Thymus (tissue), 11 donors: ENCODE measurements at regions not wholly inside any gene's neighbourhood (a gene's known extent, or its start where the extent isn't known, plus 50 kb on each side); places are given as distances from the start of the nearest gene placed in this dataset.

ENCODE experiments used
- DNase-seq, 9 donors: peaks; one replicate each; pipeline ENCODE4 v3.0.0-alpha.2; 2013; ENCODE audit warnings: low spot score in 9 of 9, low read depth in 6 of 9, missing footprints in 1 of 9
- H3K27ac ChIP-seq, 2 donors: one replicate each; pipeline ENCODE4 v1.5.1; 2013; ENCODE audit warnings: control low read depth in 1 of 2, low read depth in 1 of 2, low read length in 1 of 2, mild to moderate bottlenecking in 1 of 2, moderate library complexity in 1 of 2
- H3K27me3 ChIP-seq, 2 donors: one replicate each; pipeline ENCODE4 v1.5.1; 2013; ENCODE audit warnings: low read length in 1 of 2; ENCODE audit not compliant: control insufficient read depth in 2 of 2, insufficient read depth in 1 of 2
- H3K36me3 ChIP-seq, 2 donors: one replicate each; pipeline ENCODE4 v1.5.1; 2013; ENCODE audit warnings: low read length in 1 of 2, mild to moderate bottlenecking in 1 of 2, moderate library complexity in 1 of 2; ENCODE audit not compliant: control insufficient read depth in 2 of 2, insufficient read depth in 2 of 2
- H3K4me1 ChIP-seq, 2 donors: one replicate each; pipeline ENCODE4 v1.5.1; 2013; ENCODE audit warnings: low read length in 2 of 2; ENCODE audit not compliant: control insufficient read depth in 2 of 2, insufficient read depth in 2 of 2
- H3K4me3 ChIP-seq, 2 donors: one replicate each; pipeline ENCODE4 v1.5.1; 2013; ENCODE audit warnings: low read length in 2 of 2, control low read depth in 1 of 2, mild to moderate bottlenecking in 1 of 2
- H3K9me3 ChIP-seq, 2 donors: one replicate each; pipeline ENCODE4 v1.5.1; 2013; ENCODE audit warnings: low read length in 1 of 2, mild to moderate bottlenecking in 1 of 2; ENCODE audit not compliant: control insufficient read depth in 2 of 2, insufficient read depth in 1 of 2
- WGBS: extraction: QIAGEN DNeasy Blood & Tissue Kit; methylation state at CpG from one replicate; pipeline ENCODE4 v1.1.7; 2013; 5-methylcytosine and 5-hydroxymethylcytosine counted together
- donor health status: healthy.

DNA sequence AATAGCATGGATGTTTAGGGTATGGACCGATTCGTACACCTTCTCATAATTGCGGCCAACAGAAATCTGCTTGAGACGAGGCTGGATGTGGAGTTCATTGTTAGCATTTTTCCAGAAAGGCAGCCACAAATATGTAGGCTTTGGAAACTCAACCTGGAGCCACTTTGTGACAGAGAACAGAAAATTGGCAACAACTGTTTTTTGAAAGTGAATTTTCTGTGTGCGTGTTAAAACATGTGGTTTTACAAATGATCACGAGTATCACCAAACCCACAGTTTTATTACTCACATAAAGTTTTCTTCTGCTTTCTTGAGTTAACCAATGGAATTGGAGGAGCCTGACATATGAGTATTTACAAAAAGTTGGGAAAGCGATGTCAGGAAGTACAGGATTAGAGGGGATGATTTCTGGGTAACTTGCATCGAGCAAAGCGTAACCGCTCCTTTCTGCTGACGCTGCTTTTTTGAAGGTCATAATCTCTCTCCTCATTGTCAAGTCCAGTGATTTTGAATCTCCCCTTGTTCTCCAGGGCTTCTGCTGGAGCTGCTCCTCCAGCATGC is 138.5 kb upstream of the TAF11L2 start:
- peak overlapping the region in 1 of 2 donors; percentile 53 for H3K27ac ChIP-seq
- 90% methylated on average over 11 of the region's 11 CpGs for WGBS
- no peaks in the 10 kb centered on the region for H3K27me3 ChIP-seq
- H3K9me3 ChIP-seq = no peaks in the 10 kb centered on the region
- no peaks in the 10 kb centered on the region for H3K4me1 ChIP-seq
- peak in 1 of 9 donors; percentile 11 for DNase-seq
- no peaks in the 10 kb centered on the region for H3K36me3 ChIP-seq
- H3K4me3 ChIP-seq = no peak overlapping the region

DNA sequence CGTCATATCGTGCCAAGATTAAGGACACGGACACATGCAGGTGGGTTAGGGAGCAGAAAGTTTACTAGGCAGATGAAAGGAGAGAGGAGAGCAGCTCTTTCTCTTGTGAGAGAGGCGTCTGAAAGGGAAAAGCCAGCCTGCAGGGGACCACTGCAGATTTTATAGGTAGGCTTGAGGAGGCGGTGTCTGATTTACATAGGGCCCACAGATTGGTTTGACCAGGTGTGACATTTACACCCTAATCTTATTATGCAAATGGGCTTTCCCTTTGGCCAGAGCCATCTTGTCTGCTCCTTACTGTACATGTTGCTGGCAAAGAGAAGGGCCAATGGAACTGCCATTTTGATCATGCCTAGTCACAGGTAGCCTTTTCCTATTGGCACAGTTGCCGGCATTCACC is 137.2 kb upstream of the TAF11L2 start:
- H3K27ac ChIP-seq = no peak overlapping the region
- H3K36me3 ChIP-seq = no peaks in the 10 kb centered on the region
- no peaks in the 10 kb centered on the region for H3K27me3 ChIP-seq
- no peaks in the 10 kb centered on the region for H3K4me1 ChIP-seq
- no peak overlapping the region for H3K4me3 ChIP-seq
- no peak for DNase-seq
- WGBS = 97% methylated on average over 6 of the region's 6 CpGs
- H3K9me3 ChIP-seq = no peaks in the 10 kb centered on the region

- 88% methylated on average over 4 of the region's 4 CpGs for WGBS
Measured at GRCh38 chr5:17361331-17361730, 136.7 kb upstream of the TAF11L2 start.

GRCh38 chr5:17364987-17365810 is 132.8 kb upstream of the TAF11L2 start:
- WGBS = 87% methylated on average over 4 of the region's 4 CpGs
- Histone ChIP-seq H3K27ac (no peak overlapping the region), H3K4me3 (no peak overlapping the region), H3K4me1 (no peaks in the 10 kb centered on the region), H3K9me3 (no peaks in the 10 kb centered on the region), H3K27me3 (no peaks in the 10 kb centered on the region), H3K36me3 (no peaks in the 10 kb centered on the region)
- no peak for DNase-seq

More at GRCh38 chr5:17361331-17361730, 136.7 kb upstream of the TAF11L2 start:
- Histone ChIP-seq H3K4me1 (no peaks in the 10 kb centered on the region), H3K27ac (no peak overlapping the region), H3K27me3 (no peaks in the 10 kb centered on the region), H3K36me3 (no peaks in the 10 kb centered on the region), H3K9me3 (no peaks in the 10 kb centered on the region), H3K4me3 (no peak overlapping the region)
- DNase-seq = no peak

- no peak overlapping the region for H3K27ac ChIP-seq
- no peak overlapping the region for H3K4me3 ChIP-seq
- H3K9me3 ChIP-seq = no peaks in the 10 kb centered on the region
- 88% methylated on average over 7 of the region's 7 CpGs for WGBS
- H3K36me3 ChIP-seq = no peaks in the 10 kb centered on the region
- no peaks in the 10 kb centered on the region for H3K27me3 ChIP-seq
- DNase-seq = no peak
- H3K4me1 ChIP-seq = no peaks in the 10 kb centered on the region
Measured at GRCh38 chr5:17365811-17366138, 132.3 kb upstream of the TAF11L2 start.

GRCh38 chr5:17367256-17367840 is 130.7 kb upstream of the TAF11L2 start:
- H3K27ac ChIP-seq = no peak overlapping the region
- no peaks in the 10 kb centered on the region for H3K4me1 ChIP-seq
- H3K9me3 ChIP-seq = no peaks in the 10 kb centered on the region
- no peaks in the 10 kb centered on the region for H3K27me3 ChIP-seq
- H3K4me3 ChIP-seq = no peak overlapping the region
- no peak for DNase-seq
- 86% methylated on average over 3 of the region's 3 CpGs for WGBS
- H3K36me3 ChIP-seq = no peaks in the 10 kb centered on the region

DNA sequence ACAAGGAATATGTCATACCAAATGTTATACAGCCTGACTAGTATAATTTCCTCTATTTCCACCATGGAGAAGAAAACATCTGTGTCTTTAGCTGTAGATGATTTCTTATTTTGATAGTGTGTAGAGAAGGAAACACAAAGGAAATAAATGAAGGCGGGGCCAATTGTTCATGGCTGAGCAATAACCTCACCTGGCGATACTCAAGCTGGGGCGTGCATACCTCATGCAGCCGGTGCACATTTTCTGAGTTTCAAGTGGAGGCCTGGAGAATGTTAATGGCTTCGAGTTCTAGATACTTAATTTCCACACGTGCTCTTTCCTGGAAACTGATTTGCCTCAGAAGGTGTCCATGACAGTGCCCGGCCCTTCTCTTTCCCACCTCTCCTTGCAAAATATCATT is 127.4 kb upstream of the TAF11L2 start:
- DNase-seq = no peak
- no peak overlapping the region for H3K27ac ChIP-seq
- H3K4me1 ChIP-seq = no peaks in the 10 kb centered on the region
- H3K36me3 ChIP-seq = no peaks in the 10 kb centered on the region
- H3K4me3 ChIP-seq = no peak overlapping the region
- H3K9me3 ChIP-seq = no peaks in the 10 kb centered on the region
- 94% methylated on average over 7 of the region's 7 CpGs for WGBS
- no peaks in the 10 kb centered on the region for H3K27me3 ChIP-seq

DNA sequence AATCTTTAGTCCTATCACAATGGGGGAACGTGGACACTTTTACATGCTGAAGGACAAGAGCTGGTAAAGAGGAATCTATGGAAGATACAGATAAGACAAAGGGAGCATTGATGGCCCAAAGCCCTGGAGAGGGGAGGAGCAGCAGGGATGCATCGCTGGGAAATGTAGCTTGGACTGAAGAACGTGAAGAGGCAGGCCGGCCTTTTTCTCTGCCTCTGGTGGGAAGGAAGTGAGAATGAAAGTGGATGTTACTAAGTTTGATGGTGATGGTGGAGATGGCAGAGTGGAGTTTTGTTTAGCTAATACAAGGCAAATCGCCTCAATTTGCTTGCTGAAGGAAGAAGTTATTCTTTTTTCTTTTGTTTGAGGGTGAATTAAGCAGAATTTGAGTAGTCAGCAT is 124.6 kb upstream of the TAF11L2 start:
- Histone ChIP-seq H3K27me3 (no peaks in the 10 kb centered on the region), H3K27ac (no peak overlapping the region), H3K9me3 (no peaks in the 10 kb centered on the region), H3K4me1 (no peaks in the 10 kb centered on the region), H3K4me3 (no peak overlapping the region), H3K36me3 (no peaks in the 10 kb centered on the region)
- 87% methylated on average over 5 of the region's 5 CpGs for WGBS
- DNase-seq = no peak

DNA sequence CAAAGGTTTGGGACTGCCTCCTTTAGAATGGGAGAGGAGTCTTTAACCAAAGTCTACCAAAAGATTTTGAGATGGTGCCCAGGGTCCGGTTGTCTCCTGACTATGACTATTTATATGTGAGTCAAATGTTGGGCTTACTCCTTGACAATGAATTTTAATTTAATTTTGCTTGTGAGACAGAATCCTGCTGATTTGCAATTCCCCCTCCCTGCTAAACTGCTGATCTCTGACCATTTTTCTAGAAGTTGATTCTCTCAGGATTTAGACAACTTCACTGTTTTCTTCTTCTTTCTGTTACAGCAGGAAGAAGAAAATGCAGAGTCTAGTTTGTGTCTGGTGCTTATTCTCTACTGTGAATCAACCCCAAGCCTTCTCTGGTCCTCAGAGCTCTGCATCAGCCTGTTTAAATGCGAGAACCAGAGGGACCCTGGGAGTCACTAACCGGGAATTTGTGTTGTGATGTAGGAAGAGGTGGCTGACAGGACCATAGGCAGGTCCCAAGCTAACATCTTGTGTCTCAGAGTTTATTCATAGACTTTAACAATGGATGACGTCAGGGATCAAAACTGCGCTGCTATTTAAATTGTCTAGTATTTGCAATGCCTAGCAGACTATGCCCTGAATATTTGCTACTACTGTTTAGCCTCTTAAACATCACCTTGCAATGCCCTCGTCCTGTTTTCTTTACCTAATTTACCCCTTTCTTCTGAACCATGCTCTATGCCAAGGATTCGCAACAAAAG is 124.0 kb upstream of the TAF11L2 start:
- H3K36me3 ChIP-seq = no peaks in the 10 kb centered on the region
- no peak overlapping the region for H3K27ac ChIP-seq
- no peaks in the 10 kb centered on the region for H3K4me1 ChIP-seq
- no peaks in the 10 kb centered on the region for H3K9me3 ChIP-seq
- 86% methylated on average over 7 of the region's 7 CpGs for WGBS
- no peaks in the 10 kb centered on the region for H3K27me3 ChIP-seq
- DNase-seq = no peak
- H3K4me3 ChIP-seq = no peak overlapping the region
